Tibial artery (tissue), 4 donors: ENCODE measurements at regions not wholly inside any gene's neighbourhood (a gene's known extent, or its start where the extent isn't known, plus 50 kb on each side); places are given as distances from the start of the nearest gene placed in this dataset.

ENCODE experiments used
- DNase-seq, 2 donors: peaks; one replicate each; pipeline ENCODE4 v3.0.0-alpha.2; 2019
- H3K27ac ChIP-seq, 2 donors: fragments of 200-600 bp; sonication (generic) in 1 of 2; 1 replicate in 1 of 2; 2 replicates in 1 of 2; pipeline ENCODE4 v1.5.1; 2018 to 2019; ENCODE audit warnings: mild to moderate bottlenecking in 1 of 2
- H3K27me3 ChIP-seq, 2 donors: fragments of 200-600 bp; sonication (generic) in 1 of 2; one replicate each; pipeline versions ENCODE4 v1.5.1 to v1.6.0; 2016 to 2019
- H3K36me3 ChIP-seq, 3 donors: fragments of 200-600 bp; sonication (generic) in 2 of 3; one replicate each; pipeline ENCODE4 v1.5.1; 2016 to 2019; ENCODE audit warnings: mild to moderate bottlenecking in 2 of 3
- H3K4me1 ChIP-seq, 4 donors: fragments of 200-600 bp; sonication (generic) in 2 of 4; 1 replicate in 3 of 4; 2 replicates in 1 of 4; pipeline ENCODE4 v1.5.1; 2016 to 2019
- H3K4me3 ChIP-seq, 2 donors: fragments of 200-600 bp; sonication (generic) in 1 of 2; 1 replicate in 1 of 2; 2 replicates in 1 of 2; pipeline ENCODE4 v1.5.1; 2018 to 2019; ENCODE audit warnings: mild to moderate bottlenecking in 2 of 2
- H3K9me3 ChIP-seq, 3 donors: fragments of 200-600 bp; sonication (generic) in 1 of 3; one replicate each; pipeline ENCODE4 v1.5.1; 2016 to 2019
- intact Hi-C: fragments of 100-400 bp; cut with DNase I; formaldehyde crosslinking; loops from one replicate; pipeline ENCODE4 v1.15.0; 2023; ENCODE audit warnings: low total_unique reads
- TF ChIP-seq, protein P1 (sequence below), 2 experiments: fragments of 200-600 bp in 1 of 2; fragments of 450-650 bp in 1 of 2; IDR thresholded peaks; one replicate each; pipeline ENCODE4 v1.5.1; 2017 to 2019; ENCODE audit warnings: antibody characterized with exemption in 2 of 2, mild to moderate bottlenecking in 1 of 2, moderate library complexity in 1 of 2

- H3K4me3 ChIP-seq = no peak overlapping the region
- intact Hi-C loops = no loop called here
- H3K36me3 ChIP-seq = peaks cover 66 to 97% (median 69%) of the 10 kb centered on the region in 3 donors
These were observed 72.0 kb upstream of the UMPS start for GRCh38 chr3:124658270-124658669.

GRCh38 chr3:124659175-124659574, 71.1 kb upstream of the UMPS start:
- TF ChIP-seq, protein P1, sequence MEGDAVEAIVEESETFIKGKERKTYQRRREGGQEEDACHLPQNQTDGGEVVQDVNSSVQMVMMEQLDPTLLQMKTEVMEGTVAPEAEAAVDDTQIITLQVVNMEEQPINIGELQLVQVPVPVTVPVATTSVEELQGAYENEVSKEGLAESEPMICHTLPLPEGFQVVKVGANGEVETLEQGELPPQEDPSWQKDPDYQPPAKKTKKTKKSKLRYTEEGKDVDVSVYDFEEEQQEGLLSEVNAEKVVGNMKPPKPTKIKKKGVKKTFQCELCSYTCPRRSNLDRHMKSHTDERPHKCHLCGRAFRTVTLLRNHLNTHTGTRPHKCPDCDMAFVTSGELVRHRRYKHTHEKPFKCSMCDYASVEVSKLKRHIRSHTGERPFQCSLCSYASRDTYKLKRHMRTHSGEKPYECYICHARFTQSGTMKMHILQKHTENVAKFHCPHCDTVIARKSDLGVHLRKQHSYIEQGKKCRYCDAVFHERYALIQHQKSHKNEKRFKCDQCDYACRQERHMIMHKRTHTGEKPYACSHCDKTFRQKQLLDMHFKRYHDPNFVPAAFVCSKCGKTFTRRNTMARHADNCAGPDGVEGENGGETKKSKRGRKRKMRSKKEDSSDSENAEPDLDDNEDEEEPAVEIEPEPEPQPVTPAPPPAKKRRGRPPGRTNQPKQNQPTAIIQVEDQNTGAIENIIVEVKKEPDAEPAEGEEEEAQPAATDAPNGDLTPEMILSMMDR (IDR thresholded peaks at IDR 0.05) = no peak
- no peak overlapping the region for H3K4me3 ChIP-seq
- intact Hi-C loops = no loop called here
- H3K27ac ChIP-seq = no peak overlapping the region
- no peaks in the 10 kb centered on the region for H3K9me3 ChIP-seq
- H3K4me1 ChIP-seq = no peaks in the 10 kb centered on the region
- no peak for DNase-seq
- peaks cover 57 to 95% (median 60%) of the 10 kb centered on the region in 3 donors for H3K36me3 ChIP-seq
- H3K27me3 ChIP-seq = no peaks in the 10 kb centered on the region

More at GRCh38 chr3:124658270-124658669, 72.0 kb upstream of the UMPS start:
- DNase-seq = no peak
- Histone ChIP-seq H3K27ac (no peak overlapping the region), H3K9me3 (no peaks in the 10 kb centered on the region), H3K4me1 (no peaks in the 10 kb centered on the region), H3K27me3 (no peaks in the 10 kb centered on the region)
- TF ChIP-seq, protein P1 (IDR thresholded peaks at IDR 0.05) = no peak

GRCh38 chr3:124660599-124660998, 69.7 kb upstream of the UMPS start:
- Histone ChIP-seq H3K36me3 (peaks cover 50 to 94% (median 53%) of the 10 kb centered on the region in 3 donors), H3K27me3 (no peaks in the 10 kb centered on the region), H3K4me3 (no peak overlapping the region), H3K4me1 (no peaks in the 10 kb centered on the region), H3K27ac (no peak overlapping the region), H3K9me3 (no peaks in the 10 kb centered on the region)
- TF ChIP-seq, protein P1 (IDR thresholded peaks at IDR 0.05) = no peak
- intact Hi-C loops = no loop called here
- DNase-seq = no peak

DNA sequence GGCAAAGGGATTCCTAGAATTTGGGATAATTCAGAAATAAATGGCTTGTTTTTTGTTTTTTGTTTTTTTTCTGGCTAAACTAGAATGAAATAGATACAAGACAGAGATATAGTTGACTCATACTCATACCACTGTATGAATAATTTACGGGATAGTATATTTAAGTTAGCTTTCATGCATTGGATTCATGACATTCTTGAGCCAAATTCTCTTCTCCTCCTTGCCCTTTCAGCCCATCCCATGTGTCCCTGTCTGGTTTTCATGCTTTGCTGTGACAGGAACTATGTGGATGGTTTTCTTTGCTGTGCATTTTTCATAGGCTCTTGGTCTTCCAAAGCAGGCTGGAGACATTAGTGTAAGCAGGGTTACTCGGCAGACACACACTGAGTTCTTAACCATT, 66.6 kb upstream of the UMPS start:
- H3K27ac ChIP-seq = no peak overlapping the region
- no peaks in the 10 kb centered on the region for H3K27me3 ChIP-seq
- no peaks in the 10 kb centered on the region for H3K4me1 ChIP-seq
- DNase-seq = no peak
- peaks cover 53 to 93% (median 56%) of the 10 kb centered on the region in 3 donors for H3K36me3 ChIP-seq
- intact Hi-C loops = no loop called here
- TF ChIP-seq, protein P1 (IDR thresholded peaks at IDR 0.05) = no peak
- no peak overlapping the region for H3K4me3 ChIP-seq
- H3K9me3 ChIP-seq = no peaks in the 10 kb centered on the region

- intact Hi-C loops = no loop called here
- H3K4me3 ChIP-seq = no peak overlapping the region
- H3K27me3 ChIP-seq = no peaks in the 10 kb centered on the region
- H3K9me3 ChIP-seq = no peaks in the 10 kb centered on the region
- H3K4me1 ChIP-seq = no peaks in the 10 kb centered on the region
- peaks cover 45 to 89% (median 48%) of the 10 kb centered on the region in 3 donors for H3K36me3 ChIP-seq
- TF ChIP-seq, protein P1 (IDR thresholded peaks at IDR 0.05) = no peak
- no peak overlapping the region for H3K27ac ChIP-seq
- no peak for DNase-seq
These were observed 65.4 kb upstream of the UMPS start for GRCh38 chr3:124664804-124665203.

- no peaks in the 10 kb centered on the region for H3K27me3 ChIP-seq
- TF ChIP-seq, protein P1 (IDR thresholded peaks at IDR 0.05) = no peak
- DNase-seq = no peak
- no peaks in the 10 kb centered on the region for H3K4me1 ChIP-seq
- peaks cover 49 to 87% (median 50%) of the 10 kb centered on the region in 3 donors for H3K36me3 ChIP-seq
- H3K4me3 ChIP-seq = no peak overlapping the region
- intact Hi-C loops = no loop called here
- no peak overlapping the region for H3K27ac ChIP-seq
- H3K9me3 ChIP-seq = no peaks in the 10 kb centered on the region
These were observed 64.2 kb upstream of the UMPS start for GRCh38 chr3:124666067-124666466.
